H1 (cell line): ENCODE measurements at regions not wholly inside any gene's neighbourhood (a gene's known extent, or its start where the extent isn't known, plus 50 kb on each side); places are given as distances from the start of the nearest gene placed in this dataset.
"Not testable (repeated sequence)": the region's sequence is repeated elsewhere in the genome, so short reads cannot be mapped to it uniquely, and the experiment has no call there.

Source experiments
- CTCF ChIA-PET: fragments of 300-600 bp; sonication (Branson Sonifier 250); formaldehyde crosslinking; loops from one replicate; lab custom pipeline; 2021; ENCODE audit not compliant: partially characterized antibody; lab: Charles Lee
- POLR2A ChIA-PET: fragments of 300-600 bp; sonication (Branson Sonifier 250); formaldehyde crosslinking; loops from one replicate; lab custom pipeline; 2021; ENCODE audit warnings: inconsistent platforms; ENCODE audit not compliant: partially characterized antibody; lab: Charles Lee
- DNase-seq, 2 experiments: peaks; one replicate each; pipeline versions ENCODE4 v3.0.0 to v3.0.0-alpha.2; 2010 to 2022; ENCODE audit warnings: low spot score in 2 of 2, low read depth in 1 of 2, mixed read lengths in 1 of 2
- FAIRE-seq: peaks from 2 replicates; lab custom pipeline; 2011; peaks lifted over from hg19 to GRCh38; lab: Jason Lieb, UNC
- H2AFZ ChIP-seq: 2 replicates; pipeline ENCODE4 v1.8.1; 2012; ENCODE audit warnings: low read length, inconsistent platforms
- H2AK5ac ChIP-seq: 2 replicates; pipeline ENCODE4 v1.6.1; 2013; ENCODE audit warnings: low read depth, low read length
- H2BK120ac ChIP-seq: replicated peaks from 2 replicates; pipeline ENCODE3; 2013; ENCODE audit warnings: low read depth, low read length, inconsistent platforms
- H2BK12ac ChIP-seq: 2 replicates; pipeline ENCODE4 v1.6.1; 2013; ENCODE audit warnings: low read depth, low read length
- H2BK15ac ChIP-seq: 2 replicates; pipeline ENCODE4 v1.6.1; 2013; ENCODE audit warnings: low read length
- H2BK20ac ChIP-seq: 2 replicates; pipeline ENCODE4 v1.6.1; 2013; ENCODE audit warnings: low read length
- H2BK5ac ChIP-seq: 2 replicates; pipeline ENCODE4 v1.6.1; 2013; ENCODE audit warnings: low read depth, low read length
- H3K14ac ChIP-seq: 2 replicates; pipeline ENCODE4 v1.6.1; 2013; ENCODE audit warnings: inconsistent platforms; ENCODE audit not compliant: insufficient read length
- H3K18ac ChIP-seq: 2 replicates; pipeline ENCODE4 v1.6.1; 2013; ENCODE audit warnings: low read length; ENCODE audit errors: extremely low read depth
- H3K23ac ChIP-seq: 2 replicates; pipeline ENCODE4 v1.6.1; 2013; ENCODE audit warnings: inconsistent platforms; ENCODE audit not compliant: insufficient read length
- H3K23me2 ChIP-seq: 2 replicates; pipeline ENCODE4 v1.6.1; 2013; ENCODE audit warnings: low read depth, low read length
- H3K27ac ChIP-seq: 2 replicates; pipeline ENCODE4 v1.6.1; 2011; ENCODE audit warnings: low read depth, low read length, inconsistent platforms
- H3K27me3 ChIP-seq, 4 experiments: replicated peaks in 1 of 4; 1 replicate in 1 of 4; 2 replicates in 3 of 4; pipeline versions ENCODE4 v1.6.1 to v1.8.1; 2011 to 2013; ENCODE audit warnings: low read length in 3 of 4, mild to moderate bottlenecking in 3 of 4, inconsistent platforms in 2 of 4, mixed read lengths in 2 of 4, moderate library complexity in 1 of 4; ENCODE audit not compliant: control insufficient read depth in 3 of 4, insufficient read depth in 3 of 4; ENCODE audit errors: extremely low read depth in 1 of 4
- H3K36me3 ChIP-seq, 4 experiments: 2 replicates each; pipeline versions ENCODE4 v1.6.1 to v1.8.1; 2011 to 2013; ENCODE audit warnings: mild to moderate bottlenecking in 4 of 4, low read length in 3 of 4, moderate library complexity in 2 of 4, control low read depth in 1 of 4, inconsistent platforms in 1 of 4; ENCODE audit not compliant: insufficient read depth in 4 of 4, control insufficient read depth in 2 of 4
- H3K4ac ChIP-seq: replicated peaks from 2 replicates; pipeline ENCODE3; 2013; ENCODE audit warnings: low read length, low read depth, mixed read lengths, inconsistent platforms; ENCODE audit not compliant: insufficient read length
- H3K4me1 ChIP-seq, 4 experiments: replicated peaks in 1 of 4; 1 replicate in 1 of 4; 2 replicates in 3 of 4; pipeline versions ENCODE4 v1.6.1 to v1.8.1; 2011 to 2013; ENCODE audit warnings: low read length in 3 of 4, inconsistent platforms in 2 of 4, mixed read lengths in 1 of 4; ENCODE audit not compliant: insufficient read depth in 4 of 4, control insufficient read depth in 3 of 4
- H3K4me2 ChIP-seq, 2 experiments: 2 replicates each; pipeline versions ENCODE4 v1.6.1 to v1.8.1; 2011 to 2013; ENCODE audit warnings: low read depth in 2 of 2, low read length in 2 of 2, control low read depth in 1 of 2, inconsistent platforms in 1 of 2, mild to moderate bottlenecking in 1 of 2; ENCODE audit not compliant: insufficient read depth in 1 of 2
- H3K4me3 ChIP-seq, 4 experiments: fragments of 200-600, 300-600 bp in 1 of 4; sonication (generic), shearing (Covaris generic), sonication (Bioruptor Twin) in 1 of 4; 2 replicates each; pipeline versions ENCODE4 v1.5.1 to v1.8.1; 2011 to 2016; ENCODE audit warnings: low read length in 4 of 4, low read depth in 3 of 4, control low read depth in 2 of 4, inconsistent platforms in 2 of 4, mild to moderate bottlenecking in 2 of 4, mixed read lengths in 1 of 4, moderate library complexity in 1 of 4; ENCODE audit not compliant: insufficient read depth in 2 of 4; ENCODE audit errors: extremely low read depth in 1 of 4
- H3K56ac ChIP-seq: replicated peaks from 2 replicates; pipeline ENCODE3; 2013; ENCODE audit warnings: low read depth, mild to moderate bottlenecking, mixed read lengths, low read length, inconsistent platforms; ENCODE audit not compliant: insufficient read length
- H3K79me1 ChIP-seq: 2 replicates; pipeline ENCODE4 v1.6.1; 2013; ENCODE audit warnings: low read depth, low read length, control low read depth
- H3K79me2 ChIP-seq, 2 experiments: 2 replicates each; pipeline versions ENCODE4 v1.6.1 to v1.8.1; 2012 to 2013; ENCODE audit warnings: low read length in 2 of 2, mild to moderate bottlenecking in 2 of 2, inconsistent platforms in 1 of 2; ENCODE audit not compliant: insufficient read depth in 2 of 2, control insufficient read depth in 1 of 2
- H3K9ac ChIP-seq, 4 experiments: replicated peaks in 1 of 4; 1 replicate in 1 of 4; 2 replicates in 3 of 4; pipeline versions ENCODE4 v1.6.1 to v1.8.1; 2011 to 2013; ENCODE audit warnings: low read depth in 3 of 4, low read length in 3 of 4, control low read depth in 2 of 4, mild to moderate bottlenecking in 2 of 4, moderate library complexity in 2 of 4, inconsistent platforms in 1 of 4; ENCODE audit errors: extremely low read depth in 1 of 4
- H3K9me3 ChIP-seq, 2 experiments: 2 replicates each; pipeline versions ENCODE4 v1.6.1 to v1.8.1; 2012 to 2013; ENCODE audit warnings: mild to moderate bottlenecking in 2 of 2, moderate library complexity in 2 of 2, control low read depth in 1 of 2, inconsistent platforms in 1 of 2, low read depth in 1 of 2, low read length in 1 of 2, mixed read lengths in 1 of 2; ENCODE audit not compliant: insufficient read depth in 2 of 2
- H4K20me1 ChIP-seq, 2 experiments: replicated peaks in 1 of 2; 2 replicates each; pipeline versions ENCODE3 to v1.8.1; 2011 to 2013; ENCODE audit warnings: inconsistent platforms in 2 of 2, low read length in 2 of 2, mild to moderate bottlenecking in 1 of 2; ENCODE audit not compliant: insufficient read depth in 2 of 2, control insufficient read depth in 1 of 2
- H4K5ac ChIP-seq: 2 replicates; pipeline ENCODE4 v1.6.1; 2013; ENCODE audit warnings: low read length, low read depth, mixed read lengths, inconsistent platforms; ENCODE audit not compliant: insufficient read length
- H4K8ac ChIP-seq: 2 replicates; pipeline ENCODE4 v1.8.0; 2013; ENCODE audit warnings: mild to moderate bottlenecking, moderate library complexity, low read length, inconsistent platforms; ENCODE audit not compliant: insufficient read depth; ENCODE audit errors: extremely low read depth
- H4K91ac ChIP-seq: replicated peaks from 2 replicates; pipeline ENCODE3; 2013; ENCODE audit warnings: low read length, mixed read lengths, inconsistent platforms; ENCODE audit not compliant: insufficient read length
- CTCF ChIP-seq, 3 experiments: IDR thresholded peaks; 1 replicate in 2 of 3; 2 replicates in 1 of 3; pipeline versions ENCODE4 v1.5.1 to v1.6.1; 2011; ENCODE audit warnings: low read length in 3 of 3, mild to moderate bottlenecking in 3 of 3, inconsistent platforms in 2 of 3, low read depth in 1 of 3, moderate library complexity in 1 of 3; ENCODE audit not compliant: insufficient read depth in 1 of 3; ENCODE audit errors: control extremely low read depth in 1 of 3
- WGBS, 2 experiments: shearing (Covaris generic) in 1 of 2; methylation state at CpG; one replicate each; pipeline versions ENCODE4 v1.1.6 to v1.1.7; 2013 to 2015; ENCODE audit warnings: low lambda C conversion rate in 2 of 2, mixed read lengths in 2 of 2, inconsistent platforms in 1 of 2, low coverage in 1 of 2, missing lambda C conversion rate in 1 of 2; ENCODE audit not compliant: insufficient replicate concordance in 2 of 2, insufficient coverage in 1 of 2, insufficient read length in 1 of 2; ENCODE audit errors: extremely low coverage in 1 of 2, missing lambda C conversion rate in 1 of 2; 5-methylcytosine and 5-hydroxymethylcytosine counted together

- TF ChIP-seq CTCF (IDR thresholded peaks at IDR 0.05; ENCODE audit: control extremely low read depth in 1 of 3, insufficient read depth in 1 of 3, low read depth in 1 of 3, low read length in 3 of 3) = no peak
Observed at GRCh38 chr16:9015489-9015888, 51.8 kb upstream of the USP7 start (continued).

GRCh38 chr16:9016005-9016404 is 52.3 kb upstream of the USP7 start:
- not testable (repeated sequence) for H2BK12ac ChIP-seq, H3K4ac ChIP-seq, FAIRE-seq, H2BK5ac ChIP-seq, H2AK5ac ChIP-seq, H4K91ac ChIP-seq, H3K4me3 ChIP-seq, H3K23ac ChIP-seq, H3K79me1 ChIP-seq, H3K14ac ChIP-seq, H2BK20ac ChIP-seq, H4K20me1 ChIP-seq, H3K56ac ChIP-seq, H4K8ac ChIP-seq, H2BK120ac ChIP-seq, H3K18ac ChIP-seq, H3K4me2 ChIP-seq, H3K79me2 ChIP-seq, DNase-seq, H3K9ac ChIP-seq, H4K5ac ChIP-seq, H3K27me3 ChIP-seq, H3K36me3 ChIP-seq, H3K27ac ChIP-seq, H2AFZ ChIP-seq, H2BK15ac ChIP-seq, H3K23me2 ChIP-seq, H3K9me3 ChIP-seq, H3K4me1 ChIP-seq
- WGBS, 2 experiments = 100% methylated on average over 1 of the region's 1 CpG; no CpG with 5 or more reads in 1 of the 2 experiments
- ChIA-PET POLR2A (interaction anchor here (0.6 kb wide), 1 partner anchor 191 kb away, joined by 3 read pairs; no protein-coding TSS in a partner anchor), CTCF (interaction anchor here (0.8 to 2.1 kb wide), 5 partner anchors 18 to 110 kb away, joined by 3 to 5 read pairs (median 3); no protein-coding TSS in a partner anchor)
